ENCODE measurements at regions not wholly inside any gene's neighbourhood (a gene's known extent, or its start where the extent isn't known, plus 50 kb on each side); places are given as distances from the start of the nearest gene placed in this dataset.

DNA sequence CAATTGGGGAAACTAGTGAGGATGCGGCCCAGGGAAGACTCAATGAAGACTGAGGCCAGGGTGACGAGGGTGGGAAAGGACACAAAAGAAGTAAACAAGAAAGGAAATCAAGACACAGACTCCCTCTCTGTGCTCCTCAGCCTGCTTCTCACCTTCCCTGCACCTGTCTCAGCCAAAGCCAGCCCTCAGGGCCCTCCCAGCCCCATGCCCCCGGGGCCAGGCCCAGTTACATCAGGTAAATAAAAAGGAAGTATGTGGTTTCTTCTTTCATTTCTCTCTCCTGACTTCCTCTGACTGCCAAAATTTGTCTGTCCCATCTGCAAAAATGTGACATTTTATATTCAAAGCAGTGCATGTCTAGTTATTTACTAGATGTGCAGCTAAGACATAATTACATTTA lies 328.0 kb downstream of the UACA start:
- no peak for TF ChIP-seq POLR2A (IDR thresholded peaks at IDR 0.05; ENCODE audit: low read depth, low read length)
- no peak for TF ChIP-seq POLR2AphosphoS5 (IDR thresholded peaks at IDR 0.05; ENCODE audit: low read depth, low read length)
- TF ChIP-seq SPI1 (IDR thresholded peaks at IDR 0.05; ENCODE audit: low read depth, low read length): peak; percentile 41; the same call in 1 of the 2 replicates
- TF ChIP-seq TAF1 (IDR thresholded peaks at IDR 0.05; ENCODE audit: low read depth, low read length): no peak
- TF ChIP-seq PAX5 (IDR thresholded peaks at IDR 0.05; ENCODE audit: insufficient read depth, low read length, severe bottlenecking): no peak

Measured in GM12891 (cell line).